ENCODE measurements at regions not wholly inside any gene's neighbourhood (a gene's known extent, or its start where the extent isn't known, plus 50 kb on each side); places are given as distances from the start of the nearest gene placed in this dataset.

DNA sequence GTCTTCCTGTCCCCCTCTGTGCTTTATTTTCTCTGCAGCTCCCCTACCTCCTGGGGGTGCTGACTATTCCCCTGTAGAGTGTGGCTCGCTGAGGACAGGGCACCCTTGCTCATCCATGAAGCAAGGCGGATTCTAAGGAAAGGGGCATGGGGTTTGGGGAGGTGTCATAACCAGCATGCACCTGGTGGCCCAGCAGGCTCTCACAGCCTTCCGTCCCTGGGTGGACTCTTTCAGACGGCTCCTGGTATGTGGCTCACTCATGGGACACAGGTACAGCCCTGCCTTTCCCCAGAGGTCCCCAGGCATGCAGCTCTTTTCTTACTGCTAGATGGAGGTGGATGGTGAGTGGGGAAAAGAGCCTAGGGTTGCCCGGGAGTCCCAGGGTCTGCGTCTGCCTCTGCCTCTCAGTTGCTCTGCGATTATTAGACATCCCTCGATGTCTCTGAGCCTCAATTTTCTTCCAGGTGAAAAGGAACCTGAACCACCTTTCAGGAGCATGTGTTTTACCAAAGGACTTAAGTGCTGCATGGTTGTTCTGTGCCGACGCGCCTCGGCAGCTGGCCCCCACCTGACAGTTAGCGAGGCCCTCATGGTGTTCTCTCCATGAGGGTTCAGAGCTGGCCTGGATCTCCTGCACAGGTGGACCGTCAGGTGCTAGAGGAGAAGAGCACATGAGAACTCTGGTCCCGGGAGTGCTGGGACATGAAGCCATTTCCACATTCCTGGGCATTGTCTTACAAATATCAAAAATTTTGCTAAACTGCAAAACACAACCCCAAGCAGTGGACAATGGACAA, 172.5 kb upstream of the SHH start:
- TF ChIP-seq, protein P1, sequence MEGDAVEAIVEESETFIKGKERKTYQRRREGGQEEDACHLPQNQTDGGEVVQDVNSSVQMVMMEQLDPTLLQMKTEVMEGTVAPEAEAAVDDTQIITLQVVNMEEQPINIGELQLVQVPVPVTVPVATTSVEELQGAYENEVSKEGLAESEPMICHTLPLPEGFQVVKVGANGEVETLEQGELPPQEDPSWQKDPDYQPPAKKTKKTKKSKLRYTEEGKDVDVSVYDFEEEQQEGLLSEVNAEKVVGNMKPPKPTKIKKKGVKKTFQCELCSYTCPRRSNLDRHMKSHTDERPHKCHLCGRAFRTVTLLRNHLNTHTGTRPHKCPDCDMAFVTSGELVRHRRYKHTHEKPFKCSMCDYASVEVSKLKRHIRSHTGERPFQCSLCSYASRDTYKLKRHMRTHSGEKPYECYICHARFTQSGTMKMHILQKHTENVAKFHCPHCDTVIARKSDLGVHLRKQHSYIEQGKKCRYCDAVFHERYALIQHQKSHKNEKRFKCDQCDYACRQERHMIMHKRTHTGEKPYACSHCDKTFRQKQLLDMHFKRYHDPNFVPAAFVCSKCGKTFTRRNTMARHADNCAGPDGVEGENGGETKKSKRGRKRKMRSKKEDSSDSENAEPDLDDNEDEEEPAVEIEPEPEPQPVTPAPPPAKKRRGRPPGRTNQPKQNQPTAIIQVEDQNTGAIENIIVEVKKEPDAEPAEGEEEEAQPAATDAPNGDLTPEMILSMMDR (conservative IDR thresholded peaks at IDR 0.05): no peak
- no peak for TF ChIP-seq ZFX (IDR thresholded peaks at IDR 0.05)

Measured in C4-2B (cell line).